Motor neuron (in vitro differentiated cells): ENCODE measurements at regions not wholly inside any gene's neighbourhood (a gene's known extent, or its start where the extent isn't known, plus 50 kb on each side); places are given as distances from the start of the nearest gene placed in this dataset.
"Not testable (repeated sequence)": the region's sequence is repeated elsewhere in the genome, so short reads cannot be mapped to it uniquely, and the experiment has no call there.

Experiments
- ATAC-seq, 8 experiments: fragments of 200-7000 bp; cut with Tn5 transposase; replicated peaks in 6 of 8; 2 replicates each; pipeline ENCODE4 v1.8.0; 2021; ENCODE audit warnings: mild to moderate bottlenecking in 8 of 8, moderate library complexity in 8 of 8
- H3K27ac ChIP-seq, 2 donors: fragments of 250-450 bp; sonication (Bioruptor Pico); 2 replicates each; pipeline ENCODE4 v1.9.0; 2021; ENCODE audit warnings: antibody characterized with exemption in 2 of 2, mild to moderate bottlenecking in 2 of 2, moderate library complexity in 1 of 2
- H3K4me1 ChIP-seq, 2 donors: fragments of 250-450 bp; sonication (Bioruptor Pico); replicated peaks in 1 of 2; 2 replicates each; pipeline ENCODE4 v1.6.1; 2021; ENCODE audit warnings: antibody characterized with exemption in 2 of 2, mild to moderate bottlenecking in 2 of 2, moderate library complexity in 1 of 2
- H3K4me3 ChIP-seq, 5 donors: fragments of 250-450 bp; sonication (Bioruptor Pico); 2 replicates each; pipeline ENCODE4 v1.9.0; 2021; ENCODE audit warnings: antibody characterized with exemption in 5 of 5, mild to moderate bottlenecking in 5 of 5, moderate library complexity in 4 of 5
- WGBS, 10 experiments: fragments of 450-650 bp; shearing (Covaris generic); methylation state at CpG; one replicate each; pipeline ENCODE4 v1.0.0; 2022; 5-methylcytosine and 5-hydroxymethylcytosine counted together
- in situ Hi-C, 9 experiments: fragments of 400-800 bp; cut with MboI; loops; one replicate each; pipeline ENCODE4 v1.15.0; 2021; ENCODE audit warnings: low sequenced_read_pairs in 9 of 9, low pct_unique_long_range_greater_than_20kb in 2 of 9; ENCODE audit not compliant: unreplicated experiment in 9 of 9

GRCh38 chr5:82626905-82627591, 348.9 kb upstream of the RPS23 start:
- in situ Hi-C loops = loop anchor here in 2 of 9 experiments (25.0 kb wide), 4 partner anchors 265 to 935 kb away; no protein-coding TSS in a partner anchor
- WGBS, 10 experiments = 10 to 95% (median 82%) methylated on average over 1 to 3 of the region's 4 CpGs; no CpG with 5 or more reads in 5 of the 10 experiments

GRCh38 chr5:82626012-82626411, 347.9 kb upstream of the RPS23 start:
- 0 to 100% (median 83%) methylated on average over 1 of the region's 1 CpG; no CpG with 5 or more reads in 3 of the 10 experiments for WGBS, 10 experiments
- H3K4me3 ChIP-seq, H3K4me1 ChIP-seq, H3K27ac ChIP-seq, ATAC-seq: not testable (repeated sequence)
- in situ Hi-C loops = loop anchor here in 2 of 9 experiments (25.0 kb wide), 4 partner anchors 264 to 936 kb away; no protein-coding TSS in a partner anchor

More at GRCh38 chr5:82626905-82627591, 348.9 kb upstream of the RPS23 start:
- not testable (repeated sequence) for ATAC-seq, H3K4me1 ChIP-seq, H3K4me3 ChIP-seq, H3K27ac ChIP-seq

GRCh38 chr5:82624062-82624461, 345.9 kb upstream of the RPS23 start:
- ATAC-seq = no peak
- in situ Hi-C loops = no loop called here
- H3K4me3 ChIP-seq = no peak overlapping the region
- H3K27ac ChIP-seq = no peak overlapping the region
- no peaks in the 10 kb centered on the region for H3K4me1 ChIP-seq
- WGBS, 10 experiments = 67 to 100% (median 100%) methylated on average over 1 of the region's 1 CpG; no CpG with 5 or more reads in 3 of the 10 experiments

GRCh38 chr5:82622711-82623514, 344.8 kb upstream of the RPS23 start:
- Histone ChIP-seq H3K27ac (no peak overlapping the region), H3K4me3 (no peak overlapping the region), H3K4me1 (no peaks in the 10 kb centered on the region)
- WGBS, 10 experiments = 50 to 100% (median 83%) methylated on average over 1 to 6 of the region's 6 CpGs; no CpG with 5 or more reads in 1 of the 10 experiments
- ATAC-seq = no peak
- in situ Hi-C loops = no loop called here

- WGBS, 10 experiments = 33 to 100% (median 83%) methylated on average over 1 to 4 of the region's 4 CpGs; no CpG with 5 or more reads in 1 of the 10 experiments
- Histone ChIP-seq H3K4me1 (no peaks in the 10 kb centered on the region), H3K27ac (no peak overlapping the region), H3K4me3 (no peak overlapping the region)
- no peak for ATAC-seq
- in situ Hi-C loops = no loop called here
These were observed 344.1 kb upstream of the RPS23 start for GRCh38 chr5:82622205-82622604.

- no peaks in the 10 kb centered on the region for H3K4me1 ChIP-seq
- no peak overlapping the region for H3K27ac ChIP-seq
- no peak overlapping the region for H3K4me3 ChIP-seq
- in situ Hi-C loops = no loop called here
- ATAC-seq = no peak
- WGBS, 10 experiments = 0 to 92% (median 67%) methylated on average over 1 to 3 of the region's 3 CpGs; no CpG with 5 or more reads in 1 of the 10 experiments
These were observed 342.9 kb upstream of the RPS23 start for GRCh38 chr5:82620957-82621600.

GRCh38 chr5:82619097-82619496, 340.9 kb upstream of the RPS23 start:
- H3K4me1 ChIP-seq = no peaks in the 10 kb centered on the region
- in situ Hi-C loops = no loop called here
- WGBS, 10 experiments = 18 to 93% (median 79%) methylated on average over 1 to 3 of the region's 3 CpGs; no CpG with 5 or more reads in 1 of the 10 experiments
- no peak for ATAC-seq
- H3K4me3 ChIP-seq = no peak overlapping the region
- no peak overlapping the region for H3K27ac ChIP-seq

GRCh38 chr5:82614706-82615105, 336.6 kb upstream of the RPS23 start:
- no peak overlapping the region for H3K4me3 ChIP-seq
- ATAC-seq = no peak
- WGBS, 10 experiments = 28 to 100% (median 72%) methylated on average over 2 to 3 of the region's 3 CpGs
- in situ Hi-C loops = no loop called here
- no peak overlapping the region for H3K27ac ChIP-seq
- H3K4me1 ChIP-seq = no peaks in the 10 kb centered on the region

- Histone ChIP-seq H3K27ac (no peak overlapping the region), H3K4me3 (no peak overlapping the region), H3K4me1 (no peaks in the 10 kb centered on the region)
- in situ Hi-C loops = no loop called here
- no peak for ATAC-seq
These were observed 335.7 kb upstream of the RPS23 start for GRCh38 chr5:82613891-82614290.

GRCh38 chr5:82610686-82611085, 332.5 kb upstream of the RPS23 start:
- Histone ChIP-seq H3K4me1 (no peaks in the 10 kb centered on the region), H3K27ac (no peak overlapping the region), H3K4me3 (no peak overlapping the region)
- 17 to 100% (median 98%) methylated on average over 1 to 2 of the region's 3 CpGs; no CpG with 5 or more reads in 2 of the 10 experiments for WGBS, 10 experiments
- in situ Hi-C loops = no loop called here
- ATAC-seq = no peak

- in situ Hi-C loops = no loop called here
- Histone ChIP-seq H3K4me1 (no peaks in the 10 kb centered on the region), H3K4me3 (no peak overlapping the region), H3K27ac (no peak overlapping the region)
- WGBS, 10 experiments = 60 to 100% methylated on average over 1 of the region's 2 CpGs; no CpG with 5 or more reads in 8 of the 10 experiments
- ATAC-seq = no peak
These were observed 327.4 kb upstream of the RPS23 start for GRCh38 chr5:82605441-82605973.

GRCh38 chr5:82603033-82603987, 325.2 kb upstream of the RPS23 start:
- H3K27ac ChIP-seq = no peak overlapping the region
- 3 to 92% (median 71%) methylated on average over 1 to 7 of the region's 8 CpGs for WGBS, 10 experiments
- ATAC-seq = no peak
- H3K4me3 ChIP-seq = no peak overlapping the region
- in situ Hi-C loops = no loop called here
- H3K4me1 ChIP-seq = no peaks in the 10 kb centered on the region
